Nucleus accumbens (tissue), 56 donors: ENCODE measurements at regions not wholly inside any gene's neighbourhood (a gene's known extent, or its start where the extent isn't known, plus 50 kb on each side); places are given as distances from the start of the nearest gene placed in this dataset.
"Not testable (repeated sequence)": the region's sequence is repeated elsewhere in the genome, so short reads cannot be mapped to it uniquely, and the experiment has no call there.

Source experiments
- DNase-seq, 56 donors: peaks; one replicate each; lab custom pipeline; 2025; lab: John Stamatoyannopoulos, UW

DNA sequence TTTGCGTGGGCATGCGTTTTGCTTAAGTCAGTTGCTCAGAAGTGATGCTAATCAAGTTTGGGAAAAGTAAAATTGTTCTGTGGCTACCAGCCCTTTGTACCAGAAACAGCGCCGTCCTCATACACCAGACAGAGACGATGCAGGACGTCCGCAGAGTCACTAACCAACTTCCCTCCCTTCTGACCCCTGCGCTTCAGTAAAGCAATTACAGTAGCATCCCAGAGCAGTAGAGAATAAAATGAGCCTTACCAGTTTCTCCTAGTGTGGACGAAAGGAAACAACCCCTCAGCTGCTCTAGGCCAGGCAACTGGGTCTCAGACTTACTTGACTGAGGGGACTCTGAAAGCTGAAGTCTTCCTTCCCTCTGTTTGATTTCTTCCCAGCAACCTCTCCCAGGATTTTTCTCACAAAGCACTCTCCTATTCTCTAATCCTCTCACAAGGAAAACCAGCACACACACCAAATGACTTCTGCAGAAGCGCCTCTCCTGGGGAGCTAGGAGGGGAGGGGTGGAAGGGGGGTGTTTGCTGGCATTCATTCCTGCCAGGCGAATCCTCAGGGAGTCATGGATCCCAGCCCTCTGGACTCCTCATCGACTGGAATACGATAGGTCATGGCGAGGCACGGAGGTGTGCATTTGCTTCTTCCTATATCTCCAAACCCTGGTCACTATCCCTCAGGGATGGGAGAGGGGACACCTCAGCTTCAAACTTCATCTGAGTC is 56.0 kb upstream of the MID1 start:
- DNase-seq = peak in 6 of 56 donors; percentile 0 to 17 (median 1)

DNA sequence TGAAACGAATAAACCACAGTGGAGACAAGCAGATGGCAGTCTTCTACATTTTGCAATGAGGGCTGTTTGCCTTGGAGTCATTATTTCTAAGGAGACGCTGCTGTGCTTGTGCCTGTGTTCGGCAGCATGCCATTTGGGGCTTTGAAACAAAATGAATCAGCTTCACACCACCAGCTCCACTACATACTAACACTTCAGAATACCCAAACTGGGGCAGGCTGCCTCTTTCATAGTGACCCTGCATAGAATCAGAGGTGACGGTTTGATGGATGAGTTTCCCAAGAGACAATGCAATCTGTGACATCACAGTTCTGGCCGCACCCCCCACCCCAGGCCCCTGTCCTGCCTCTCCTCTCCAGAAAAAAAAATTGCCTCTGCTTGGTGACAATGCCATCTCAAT is 57.1 kb upstream of the MID1 start:
- DNase-seq = peak in 20 of 56 donors; percentile 0 to 29 (median 3)

DNA sequence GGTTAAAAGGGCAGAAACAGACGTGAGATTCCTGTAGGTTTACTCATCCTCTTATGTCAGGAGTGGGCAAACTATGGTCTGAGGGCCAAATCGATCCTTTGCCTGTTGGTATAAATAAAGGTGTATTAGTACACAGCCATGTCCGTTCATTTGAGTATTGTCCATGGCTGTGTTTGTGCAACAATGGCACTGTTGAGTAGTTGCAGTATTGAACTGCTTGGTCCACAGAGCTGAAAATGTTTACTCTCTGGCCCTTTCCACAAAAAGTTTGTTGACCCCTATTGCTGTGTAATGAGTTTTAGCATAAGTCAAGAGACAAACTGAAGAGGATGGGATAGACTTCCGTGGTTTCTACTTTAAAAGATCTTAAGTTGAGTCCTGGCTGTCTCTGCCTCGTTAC is 59.0 kb upstream of the MID1 start:
- no peak for DNase-seq

DNA sequence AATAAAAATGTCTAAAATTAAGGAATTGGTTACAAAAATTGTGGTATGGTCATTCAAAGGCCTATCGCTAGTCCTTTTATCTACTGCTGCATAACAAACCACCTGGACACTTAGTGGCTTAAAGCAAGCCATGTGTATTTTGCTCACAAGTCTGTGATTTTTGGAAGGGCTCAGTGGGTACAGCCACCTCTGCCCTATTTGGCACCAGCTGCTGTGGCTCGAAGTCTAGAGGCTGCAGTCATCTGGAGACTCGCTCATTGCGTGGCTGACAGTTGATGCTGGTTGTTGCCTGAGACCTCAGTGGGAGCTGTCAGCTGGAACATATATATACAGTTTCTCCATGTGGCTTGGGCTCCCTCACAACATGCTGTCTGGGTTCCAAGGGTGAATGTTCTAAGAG is 60.8 kb upstream of the MID1 start:
- peak in 2 of 56 donors; percentile 0 to 4 for DNase-seq

DNA sequence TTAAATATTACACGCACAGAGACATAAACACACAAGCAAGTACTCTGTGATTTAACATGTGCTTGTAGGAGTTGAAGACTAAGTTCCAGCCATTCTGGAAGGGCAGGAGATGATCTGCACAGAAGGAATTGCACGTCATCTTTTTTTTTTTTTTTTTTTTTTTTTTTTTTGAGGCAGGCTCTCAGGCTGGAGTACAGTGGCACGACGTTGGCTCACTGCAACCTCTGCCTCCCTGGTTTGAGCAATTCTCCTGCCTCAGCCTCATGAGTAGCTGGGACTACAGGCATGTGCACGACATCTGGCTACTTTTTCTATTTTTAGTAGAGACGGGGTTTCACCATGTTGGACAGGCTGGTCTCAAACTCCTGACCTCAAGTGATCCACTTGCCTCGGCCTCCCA is 63.2 kb upstream of the MID1 start:
- DNase-seq = not testable (repeated sequence)

DNA sequence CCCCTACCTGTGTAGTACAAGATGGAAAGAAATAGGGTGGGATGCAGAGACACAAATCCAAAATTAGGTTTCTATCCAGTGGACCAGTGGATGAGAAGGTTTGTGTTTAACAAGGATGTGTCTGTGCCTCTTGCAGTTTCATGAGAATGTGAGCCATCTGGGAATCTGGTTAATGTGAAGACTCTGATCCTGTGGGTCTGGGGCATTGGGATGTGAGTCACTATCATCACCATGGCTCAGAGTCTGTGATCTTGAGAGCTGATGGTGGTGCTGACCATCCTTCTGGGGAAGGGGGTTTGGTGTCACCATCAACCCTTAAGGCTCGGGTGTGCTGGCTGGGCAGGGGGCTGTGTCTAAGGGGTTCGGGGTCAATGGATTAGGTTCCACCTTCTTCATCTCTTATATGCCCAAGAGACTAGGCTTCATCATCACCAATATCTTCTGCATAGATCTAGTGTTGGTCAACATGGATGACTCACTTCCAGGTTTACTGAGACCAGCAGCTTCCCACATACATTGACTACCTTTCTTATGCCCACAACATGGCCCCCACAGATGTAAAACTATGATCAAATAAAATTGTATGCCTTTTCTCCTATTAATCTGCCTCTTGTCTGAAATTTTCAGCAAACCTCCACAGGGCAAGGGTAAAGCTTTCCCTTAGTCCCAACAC is 65.7 kb upstream of the MID1 start:
- DNase-seq = no peak

DNA sequence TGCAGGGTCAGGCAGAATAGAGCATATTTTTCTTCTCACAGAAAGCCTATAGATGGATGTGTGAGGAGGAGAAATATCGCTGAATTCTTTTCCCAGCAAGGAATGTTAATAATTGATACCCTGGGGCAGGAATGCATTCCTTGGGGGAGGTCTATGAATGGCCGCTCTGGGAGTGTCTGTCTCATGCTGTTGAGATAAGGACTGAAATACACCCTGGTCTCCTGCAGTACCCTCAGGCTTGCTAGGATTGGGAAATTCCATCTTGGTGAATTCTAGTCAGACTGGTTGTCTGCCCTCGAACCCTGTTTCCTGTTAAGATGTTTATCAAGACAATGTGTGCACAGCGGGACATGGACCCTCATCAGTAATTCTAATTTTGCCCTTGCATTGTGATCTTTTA is 71.4 kb upstream of the MID1 start:
- not testable (repeated sequence) for DNase-seq

DNA sequence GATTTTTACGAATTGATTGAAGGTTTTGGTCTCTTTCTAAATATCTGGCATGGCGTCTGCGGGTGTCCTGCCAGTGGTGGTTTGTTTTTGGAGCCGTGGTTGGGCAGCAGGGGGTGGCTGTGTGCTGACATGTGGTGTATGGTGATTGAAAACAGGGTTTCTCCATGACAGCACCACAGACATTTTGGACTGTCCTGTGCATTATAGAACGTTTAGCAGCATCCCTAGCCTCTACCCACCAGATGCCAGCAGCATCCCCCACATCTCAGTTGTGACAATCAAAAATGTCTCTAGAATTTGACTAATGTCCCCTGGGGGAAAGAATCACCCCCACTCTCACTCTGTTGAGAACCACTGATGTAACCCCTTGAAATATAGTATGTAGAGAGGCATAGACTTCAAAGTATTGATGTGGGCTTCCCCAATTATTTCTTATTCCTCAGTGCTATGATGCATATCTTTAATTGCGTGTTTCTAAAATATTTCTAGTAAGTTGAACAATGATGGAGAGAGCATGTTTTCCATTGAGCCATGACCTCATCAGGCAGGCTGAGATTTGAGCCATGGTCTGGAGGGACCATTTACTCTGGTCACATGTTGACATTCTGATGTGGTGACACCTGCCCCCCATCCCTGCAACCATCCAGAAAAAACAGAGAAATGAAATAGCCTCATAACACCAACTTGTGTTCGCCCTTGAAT is 77.4 kb upstream of the MID1 start:
- no peak for DNase-seq

DNA sequence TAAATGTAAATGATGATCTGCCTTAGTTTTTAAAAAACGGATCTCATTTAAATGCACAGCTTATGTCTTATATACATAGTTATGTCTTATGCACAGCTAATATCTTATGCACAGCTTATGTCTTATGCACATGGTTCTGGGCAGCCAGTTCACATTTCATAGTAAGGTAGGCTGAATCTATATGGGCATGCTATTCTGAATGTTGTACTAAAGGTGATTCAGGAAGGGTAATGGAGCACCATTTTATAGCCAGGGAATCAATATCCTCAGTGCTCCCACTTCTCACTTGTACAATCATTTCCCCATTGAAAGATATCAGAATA is 77.9 kb upstream of the MID1 start:
- no peak for DNase-seq

DNA sequence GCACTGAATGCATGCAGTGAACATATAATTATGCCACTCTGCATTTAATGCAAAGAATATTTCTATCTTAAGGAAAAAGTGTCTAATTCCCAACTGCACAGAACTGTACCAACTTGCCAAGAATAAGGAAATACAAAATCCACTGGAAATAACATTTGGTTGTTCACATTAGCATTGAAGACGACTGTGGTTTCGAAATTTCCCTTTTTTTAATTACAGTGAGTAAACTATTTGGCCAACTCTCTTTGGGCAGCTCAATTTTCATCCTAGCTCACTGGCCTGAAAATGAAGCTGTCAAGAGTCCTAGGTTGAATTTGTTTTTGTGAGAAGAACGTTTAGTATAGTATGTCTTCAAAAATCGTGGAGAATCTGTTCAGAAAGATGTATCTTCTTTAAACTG is 81.6 kb upstream of the MID1 start:
- no peak for DNase-seq

DNA sequence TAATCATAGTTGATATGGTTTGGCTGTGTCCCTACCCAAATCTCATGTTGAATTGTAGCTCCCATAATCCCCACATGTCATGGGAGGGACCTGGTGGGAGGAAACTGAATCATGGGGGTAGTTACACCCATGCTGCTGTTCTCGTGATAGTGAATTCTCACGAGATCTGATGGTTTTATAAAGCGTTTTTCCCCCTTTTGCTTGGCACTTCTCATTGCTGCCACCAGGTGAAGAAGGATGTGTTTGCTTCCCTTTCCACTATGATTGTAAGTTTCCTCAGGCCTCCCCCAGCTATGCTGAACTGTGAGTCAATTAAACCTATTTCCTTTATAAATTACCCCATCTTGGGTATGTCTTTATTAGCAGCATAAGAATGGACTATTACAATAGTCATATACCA is 86.0 kb upstream of the MID1 start:
- not testable (repeated sequence) for DNase-seq

DNA sequence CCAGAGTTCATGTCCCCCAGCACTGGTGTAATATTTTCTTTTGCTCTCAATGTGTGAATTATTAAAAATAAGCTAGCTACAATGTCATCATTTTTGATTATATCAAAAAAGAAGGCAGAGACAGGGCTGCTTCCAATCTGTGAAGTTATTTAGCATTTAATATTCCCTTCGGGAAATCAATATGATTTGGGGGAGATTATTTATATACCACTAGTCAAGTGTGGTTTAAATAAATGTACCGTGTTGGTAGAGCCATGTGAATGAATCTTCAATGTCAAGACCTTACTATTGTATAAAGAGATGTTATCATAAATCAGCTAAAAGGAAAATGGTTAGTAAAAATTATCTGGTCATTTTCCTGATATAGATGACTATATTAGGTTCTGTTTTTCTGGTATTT is 87.4 kb upstream of the MID1 start:
- no peak for DNase-seq

DNA sequence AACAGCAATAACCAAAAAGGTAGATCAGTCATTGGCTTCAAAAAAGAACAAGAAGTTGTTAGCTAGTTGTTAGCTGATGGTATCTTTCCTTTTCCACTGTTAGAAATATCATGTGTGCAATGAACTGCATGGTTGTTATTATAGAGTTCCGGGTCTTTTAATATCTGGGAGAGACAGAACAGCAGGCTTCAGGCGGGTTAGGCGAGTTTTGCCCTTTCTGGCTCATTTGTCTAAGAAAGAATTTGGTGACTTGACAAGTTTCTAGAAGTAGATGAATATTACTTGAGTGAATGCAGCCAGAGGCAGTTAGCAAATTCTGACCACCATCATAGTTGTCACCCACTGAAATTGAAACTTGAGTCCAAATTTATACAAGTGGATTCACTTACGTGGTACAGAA is 88.9 kb upstream of the MID1 start:
- DNase-seq = no peak

DNA sequence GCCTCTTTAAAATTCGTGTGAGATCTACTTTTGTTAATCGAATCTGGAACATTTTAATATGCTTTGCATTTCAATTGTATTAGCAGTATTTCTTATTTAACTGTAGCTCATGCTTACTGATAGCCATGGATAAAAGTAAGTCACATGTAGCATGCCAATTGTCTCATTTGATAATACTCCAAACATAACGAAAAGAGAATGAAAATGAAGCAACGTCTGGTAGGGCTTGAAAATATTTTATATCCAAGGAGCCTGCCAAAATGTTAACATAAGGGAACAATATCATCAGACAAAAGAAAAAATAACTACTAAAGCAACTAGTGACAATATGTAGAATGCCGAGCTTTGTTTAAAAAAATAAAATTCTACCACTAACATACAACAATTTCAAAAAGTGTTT is 94.1 kb upstream of the MID1 start:
- DNase-seq = no peak

DNA sequence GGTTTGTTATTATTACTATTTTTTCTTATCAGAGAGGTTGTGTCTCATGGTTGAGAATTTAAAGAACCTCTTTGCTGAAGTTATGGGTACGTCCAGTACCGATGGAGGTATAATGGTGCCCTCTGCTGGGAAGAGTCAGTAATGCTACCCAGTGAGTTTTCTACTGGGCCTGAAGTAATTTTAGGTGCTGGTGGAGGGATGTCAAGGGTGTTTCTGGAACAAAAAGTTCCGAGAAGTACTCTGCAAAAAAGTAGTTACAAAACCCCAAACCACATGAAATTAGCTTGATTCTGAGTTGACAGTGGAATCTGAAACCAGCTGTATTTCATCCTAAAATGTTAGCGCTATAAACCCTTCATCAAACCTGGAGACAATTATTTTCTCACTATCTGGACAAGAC is 102.5 kb upstream of the MID1 start:
- peak in 42 of 56 donors; percentile 0 to 78 (median 12) for DNase-seq

DNA sequence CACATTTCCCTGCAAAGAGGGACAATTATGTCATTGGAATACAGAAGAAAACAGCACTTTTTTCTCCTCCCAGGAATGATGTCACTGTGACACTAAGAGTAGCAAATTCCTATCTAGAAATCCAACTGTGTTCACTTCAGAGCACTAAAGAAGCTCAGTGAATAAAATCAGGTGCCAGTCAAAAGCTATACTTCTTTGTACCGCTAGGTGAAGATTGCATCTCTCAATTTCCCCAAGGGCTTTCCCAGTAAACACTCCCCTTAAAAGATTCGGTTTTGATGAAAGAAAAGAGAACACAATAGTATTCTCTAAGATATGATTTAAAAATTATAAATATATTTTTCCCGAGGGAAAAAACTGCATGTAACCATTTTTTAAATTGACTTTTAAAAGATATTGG is 104.7 kb upstream of the MID1 start:
- no peak for DNase-seq

DNA sequence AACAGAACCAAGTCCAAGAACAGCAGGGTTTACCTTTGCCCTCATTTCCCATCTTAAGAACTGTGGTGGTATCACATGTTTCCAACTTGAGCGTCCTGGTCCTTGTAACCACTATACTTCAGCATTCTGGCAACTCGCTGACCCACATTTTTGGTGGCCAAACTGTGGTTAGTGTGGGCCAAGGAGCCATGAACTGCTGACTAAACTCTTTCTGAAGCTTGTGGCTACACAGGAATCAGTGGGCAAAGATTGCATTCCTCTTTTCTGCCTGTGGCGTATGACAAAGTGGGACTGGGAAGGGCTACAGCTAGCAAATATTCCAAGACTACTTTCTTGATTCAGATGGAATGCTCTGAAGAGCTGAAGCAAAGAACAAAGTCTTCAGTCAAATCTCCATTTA is 106.3 kb upstream of the MID1 start:
- peak in 4 of 56 donors; percentile 0 to 7 (median 2) for DNase-seq

DNA sequence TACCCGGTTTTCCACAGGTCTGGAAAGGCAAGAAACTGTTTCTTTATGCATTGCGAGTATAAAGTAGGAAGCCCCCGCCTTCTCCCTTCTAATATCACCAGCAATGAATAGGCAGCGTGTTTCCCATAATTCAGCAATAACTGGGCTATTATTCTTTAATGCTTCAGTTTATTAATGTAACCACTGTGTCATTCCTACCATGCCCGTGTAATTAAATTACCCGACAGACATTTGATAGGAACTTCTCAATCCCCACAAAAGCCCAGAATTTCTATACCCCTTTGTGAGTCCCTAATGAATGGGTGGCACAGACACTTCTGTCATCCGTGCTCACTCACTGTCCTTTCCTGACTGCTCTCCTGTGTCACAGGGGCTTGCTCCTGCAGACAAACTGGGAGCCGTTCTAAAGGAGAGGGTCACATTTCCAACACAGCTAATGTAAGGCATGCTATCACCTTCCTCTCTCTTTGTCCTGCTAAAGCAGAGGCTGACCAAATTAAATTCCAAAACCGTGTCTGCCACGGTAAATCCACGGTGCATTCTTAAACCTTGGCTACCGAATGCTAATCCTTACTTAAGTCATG is 108.5 kb upstream of the MID1 start:
- no peak for DNase-seq

DNA sequence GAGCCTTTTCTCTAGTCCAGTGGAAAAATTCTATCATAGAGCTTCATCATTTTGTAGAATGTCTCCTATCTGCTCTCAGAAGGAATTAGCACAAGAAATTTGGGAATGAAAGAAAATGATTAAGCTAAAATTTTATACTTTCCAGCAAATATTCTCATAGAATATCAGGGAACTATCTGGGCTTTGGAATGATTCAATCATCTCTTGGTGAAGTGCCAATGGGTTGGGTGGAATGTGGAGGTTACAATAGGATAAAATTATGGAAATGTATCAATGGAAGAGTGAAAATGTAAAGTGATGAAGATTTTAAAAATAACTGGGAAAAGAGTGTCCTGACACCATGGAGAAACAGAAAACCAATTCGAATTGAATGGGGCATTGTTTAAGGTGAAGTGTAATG is 119.0 kb upstream of the MID1 start:
- no peak for DNase-seq

DNA sequence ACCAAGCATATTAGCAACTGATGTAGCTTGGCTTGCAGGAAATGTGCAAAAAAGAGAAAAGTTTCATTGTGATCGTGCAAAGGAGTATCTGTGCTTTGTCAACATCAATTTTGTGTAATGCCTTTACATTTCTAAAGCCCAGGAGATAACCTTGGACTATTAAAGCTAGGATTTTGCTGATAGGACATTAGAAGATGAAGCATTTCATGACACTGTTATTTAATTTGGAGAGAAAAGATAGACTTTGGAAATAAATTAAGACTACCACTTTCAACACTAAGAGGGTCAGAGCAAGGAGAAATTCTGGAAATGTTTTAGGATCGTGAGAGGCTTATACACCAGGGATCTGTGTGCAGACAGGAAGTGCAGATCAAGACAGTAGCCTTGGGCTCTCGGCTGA is 120.6 kb upstream of the MID1 start:
- DNase-seq = no peak

DNA sequence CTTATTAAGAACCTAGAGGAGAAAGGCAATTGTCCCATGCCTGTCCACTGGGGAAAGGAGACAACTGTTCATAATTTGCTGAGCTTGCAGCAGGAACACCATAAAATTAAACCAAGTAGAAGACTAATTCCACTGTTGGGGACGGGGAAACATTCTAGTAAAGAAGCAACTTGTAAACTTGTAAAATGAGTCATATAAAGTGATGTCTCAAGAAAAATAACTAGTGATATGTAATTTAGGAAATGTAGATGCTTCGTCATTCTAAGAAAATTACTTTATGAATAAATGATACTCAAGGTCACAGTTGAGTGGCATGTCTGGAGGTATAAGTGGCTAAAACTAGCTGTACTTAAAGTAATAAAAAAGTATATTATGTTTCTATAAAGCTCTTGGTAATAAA is 121.2 kb upstream of the MID1 start:
- DNase-seq = no peak

DNA sequence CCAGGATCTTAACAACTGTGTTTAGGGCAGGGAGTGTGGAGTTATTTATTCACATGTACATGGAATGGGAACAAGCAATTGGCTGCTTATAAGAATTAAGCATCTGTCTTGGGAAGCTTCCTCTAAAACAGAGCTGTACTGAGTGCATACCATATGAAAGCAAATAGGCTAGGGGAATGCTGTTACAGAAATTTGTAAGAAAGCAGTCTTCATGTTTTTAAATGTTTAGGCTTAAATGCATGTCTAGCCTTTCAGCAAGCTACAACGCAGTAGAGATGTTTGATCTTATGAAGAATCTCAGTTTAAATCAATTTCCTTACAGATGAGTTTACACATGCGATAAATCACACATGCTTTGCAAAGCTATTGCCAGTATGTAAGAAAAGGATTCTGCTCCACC is 123.1 kb upstream of the MID1 start:
- no peak for DNase-seq
